ENCODE measurements at regions not wholly inside any gene's neighbourhood (a gene's known extent, or its start where the extent isn't known, plus 50 kb on each side); places are given as distances from the start of the nearest gene placed in this dataset.

GRCh38 chr4:62156205-62156604, 956.1 kb downstream of the ADGRL3 start:
- TF ChIP-seq, protein P1, sequence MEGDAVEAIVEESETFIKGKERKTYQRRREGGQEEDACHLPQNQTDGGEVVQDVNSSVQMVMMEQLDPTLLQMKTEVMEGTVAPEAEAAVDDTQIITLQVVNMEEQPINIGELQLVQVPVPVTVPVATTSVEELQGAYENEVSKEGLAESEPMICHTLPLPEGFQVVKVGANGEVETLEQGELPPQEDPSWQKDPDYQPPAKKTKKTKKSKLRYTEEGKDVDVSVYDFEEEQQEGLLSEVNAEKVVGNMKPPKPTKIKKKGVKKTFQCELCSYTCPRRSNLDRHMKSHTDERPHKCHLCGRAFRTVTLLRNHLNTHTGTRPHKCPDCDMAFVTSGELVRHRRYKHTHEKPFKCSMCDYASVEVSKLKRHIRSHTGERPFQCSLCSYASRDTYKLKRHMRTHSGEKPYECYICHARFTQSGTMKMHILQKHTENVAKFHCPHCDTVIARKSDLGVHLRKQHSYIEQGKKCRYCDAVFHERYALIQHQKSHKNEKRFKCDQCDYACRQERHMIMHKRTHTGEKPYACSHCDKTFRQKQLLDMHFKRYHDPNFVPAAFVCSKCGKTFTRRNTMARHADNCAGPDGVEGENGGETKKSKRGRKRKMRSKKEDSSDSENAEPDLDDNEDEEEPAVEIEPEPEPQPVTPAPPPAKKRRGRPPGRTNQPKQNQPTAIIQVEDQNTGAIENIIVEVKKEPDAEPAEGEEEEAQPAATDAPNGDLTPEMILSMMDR (IDR thresholded peaks at IDR 0.05), result no peak
- no peak for TF ChIP-seq POLR2A (IDR thresholded peaks at IDR 0.05)

Measured in uterus (tissue), 2 donors.